BE2C (cell line): ENCODE measurements at regions not wholly inside any gene's neighbourhood (a gene's known extent, or its start where the extent isn't known, plus 50 kb on each side); places are given as distances from the start of the nearest gene placed in this dataset.

Source experiments
- DNase-seq: peaks from one replicate; pipeline ENCODE4 v3.0.0-alpha.2; 2020
- H3K27me3 ChIP-seq: fragments of 250-450 bp; sonication (Bioruptor Pico); 2 replicates; pipeline ENCODE4 v1.5.1; 2020; ENCODE audit warnings: mild to moderate bottlenecking
- H3K36me3 ChIP-seq: fragments of 250-450 bp; sonication (Bioruptor Pico); 2 replicates; pipeline ENCODE4 v1.5.1; 2020; ENCODE audit warnings: mild to moderate bottlenecking
- H3K4me1 ChIP-seq: fragments of 250-450 bp; sonication (Bioruptor Pico); 2 replicates; pipeline ENCODE4 v1.5.1; 2020
- H3K4me3 ChIP-seq: 2 replicates; pipeline ENCODE4 v1.5.1; 2011; ENCODE audit warnings: low read depth, low read length
- H3K9me3 ChIP-seq: fragments of 250-450 bp; sonication (Bioruptor Pico); 2 replicates; pipeline ENCODE4 v1.5.1; 2020
- TF ChIP-seq, protein P1 (sequence below): IDR thresholded peaks from 2 replicates; pipeline ENCODE4 v1.5.1; 2012; ENCODE audit warnings: mild to moderate bottlenecking, low read depth, low read length

DNA sequence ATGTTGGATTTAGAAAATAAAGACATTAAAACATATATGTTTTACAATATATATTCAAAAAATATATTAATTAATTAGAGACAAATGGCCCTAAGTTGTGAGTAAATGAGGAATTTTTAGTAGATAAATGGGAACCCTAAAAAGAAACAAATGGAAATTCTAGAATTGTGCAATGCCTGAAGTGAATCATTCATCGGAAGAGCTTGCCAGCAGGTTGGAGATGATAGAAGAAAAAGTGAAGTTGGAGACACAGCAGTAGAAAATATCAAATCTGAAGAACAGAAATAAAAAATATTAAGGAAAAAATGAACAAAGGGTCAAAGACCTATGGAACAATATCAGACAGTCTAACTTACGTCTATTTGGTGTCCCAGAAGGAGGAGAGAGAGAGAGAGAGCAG, 109.4 kb upstream of the NEDD9 start:
- Histone ChIP-seq H3K27me3 (no peaks in the 10 kb centered on the region), H3K36me3 (no peaks in the 10 kb centered on the region), H3K4me3 (no peak overlapping the region), H3K9me3 (no peaks in the 10 kb centered on the region), H3K4me1 (no peaks in the 10 kb centered on the region)
- TF ChIP-seq, protein P1, sequence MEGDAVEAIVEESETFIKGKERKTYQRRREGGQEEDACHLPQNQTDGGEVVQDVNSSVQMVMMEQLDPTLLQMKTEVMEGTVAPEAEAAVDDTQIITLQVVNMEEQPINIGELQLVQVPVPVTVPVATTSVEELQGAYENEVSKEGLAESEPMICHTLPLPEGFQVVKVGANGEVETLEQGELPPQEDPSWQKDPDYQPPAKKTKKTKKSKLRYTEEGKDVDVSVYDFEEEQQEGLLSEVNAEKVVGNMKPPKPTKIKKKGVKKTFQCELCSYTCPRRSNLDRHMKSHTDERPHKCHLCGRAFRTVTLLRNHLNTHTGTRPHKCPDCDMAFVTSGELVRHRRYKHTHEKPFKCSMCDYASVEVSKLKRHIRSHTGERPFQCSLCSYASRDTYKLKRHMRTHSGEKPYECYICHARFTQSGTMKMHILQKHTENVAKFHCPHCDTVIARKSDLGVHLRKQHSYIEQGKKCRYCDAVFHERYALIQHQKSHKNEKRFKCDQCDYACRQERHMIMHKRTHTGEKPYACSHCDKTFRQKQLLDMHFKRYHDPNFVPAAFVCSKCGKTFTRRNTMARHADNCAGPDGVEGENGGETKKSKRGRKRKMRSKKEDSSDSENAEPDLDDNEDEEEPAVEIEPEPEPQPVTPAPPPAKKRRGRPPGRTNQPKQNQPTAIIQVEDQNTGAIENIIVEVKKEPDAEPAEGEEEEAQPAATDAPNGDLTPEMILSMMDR: no peak
- DNase-seq: no peak

DNA sequence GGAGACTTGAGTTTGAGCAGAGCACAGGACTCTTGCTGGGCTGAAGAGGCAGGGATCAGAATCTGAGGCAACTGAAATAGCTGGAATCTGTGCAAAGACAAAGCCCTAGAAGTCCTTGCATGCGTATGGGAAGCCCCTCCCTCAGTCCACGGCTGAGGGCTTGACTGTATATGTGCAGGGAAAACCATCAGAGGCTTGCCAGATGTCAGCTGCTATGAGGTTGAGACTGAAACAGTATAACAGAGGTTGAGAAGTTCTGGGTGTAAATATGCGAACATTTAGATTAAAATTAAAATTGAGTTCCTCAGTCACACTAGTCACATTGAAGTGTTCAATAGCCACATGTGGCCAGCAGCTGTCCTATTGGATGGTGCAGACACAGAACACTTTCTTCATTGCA, 108.8 kb upstream of the NEDD9 start:
- TF ChIP-seq, protein P1: no peak
- Histone ChIP-seq H3K4me3 (no peak overlapping the region), H3K4me1 (no peaks in the 10 kb centered on the region), H3K36me3 (no peaks in the 10 kb centered on the region), H3K9me3 (no peaks in the 10 kb centered on the region), H3K27me3 (no peaks in the 10 kb centered on the region)
- no peak for DNase-seq

DNA sequence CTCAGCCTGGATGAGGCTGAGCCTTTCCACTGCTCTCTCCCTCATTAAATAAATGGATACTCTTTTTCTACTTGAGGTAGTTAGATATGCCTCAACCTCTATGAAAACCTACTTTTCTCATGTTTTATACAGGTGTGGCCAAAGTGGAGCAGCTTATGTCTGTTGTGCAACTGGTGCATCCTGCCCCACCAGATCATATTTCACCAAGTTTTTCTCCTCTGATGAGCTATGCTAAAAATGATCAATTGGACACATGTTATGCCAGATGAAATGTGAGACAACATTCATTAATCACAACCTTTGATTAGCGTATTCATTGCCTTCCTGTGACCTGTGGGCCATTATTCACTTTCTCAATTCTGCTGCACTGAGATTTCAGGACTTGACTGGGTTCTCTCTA, 106.9 kb upstream of the NEDD9 start:
- no peaks in the 10 kb centered on the region for H3K4me1 ChIP-seq
- no peaks in the 10 kb centered on the region for H3K36me3 ChIP-seq
- no peak for DNase-seq
- H3K27me3 ChIP-seq: no peaks in the 10 kb centered on the region
- TF ChIP-seq, protein P1: no peak
- H3K9me3 ChIP-seq: no peaks in the 10 kb centered on the region
- no peak overlapping the region for H3K4me3 ChIP-seq

DNA sequence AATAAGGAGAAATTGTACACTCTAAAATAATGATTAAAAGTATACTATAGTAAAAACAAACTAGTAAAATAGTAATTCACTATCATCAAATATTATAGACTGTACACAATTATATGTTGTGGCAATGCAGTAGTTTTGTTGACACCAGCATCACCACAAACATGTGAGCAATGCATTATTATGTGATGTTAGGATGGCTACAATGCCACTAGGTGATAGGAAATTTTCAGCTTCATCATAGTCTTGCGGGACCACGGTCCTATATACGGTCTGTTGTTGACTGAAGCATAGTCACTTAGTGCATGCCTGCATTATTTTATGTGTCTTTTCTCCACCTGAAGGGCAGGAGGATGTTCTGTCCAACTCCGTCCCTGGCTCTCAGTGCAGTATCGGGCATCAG, 104.8 kb upstream of the NEDD9 start:
- Histone ChIP-seq H3K4me3 (no peak overlapping the region), H3K4me1 (no peaks in the 10 kb centered on the region), H3K9me3 (no peaks in the 10 kb centered on the region), H3K27me3 (no peaks in the 10 kb centered on the region), H3K36me3 (no peaks in the 10 kb centered on the region)
- no peak for DNase-seq
- TF ChIP-seq, protein P1: no peak

DNA sequence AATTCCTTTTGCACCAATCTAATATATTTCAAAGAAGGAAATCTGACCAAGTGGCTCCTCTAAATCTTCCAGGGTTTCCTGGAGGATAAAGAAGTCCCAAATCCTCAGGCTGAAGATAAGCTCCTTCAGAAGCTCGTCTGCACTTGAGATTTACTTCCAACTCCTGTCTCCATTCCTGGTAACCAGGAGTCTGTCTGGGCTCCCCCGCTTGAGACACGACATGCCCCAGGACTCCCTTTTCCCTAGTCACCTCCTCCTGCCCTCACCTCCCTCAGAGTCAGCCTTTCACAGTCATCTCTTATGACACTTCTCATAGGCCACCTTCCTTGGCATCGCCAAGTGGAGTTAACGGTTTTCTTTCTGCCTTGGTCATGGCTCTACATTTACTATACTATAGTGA, 103.4 kb upstream of the NEDD9 start:
- no peak for DNase-seq
- Histone ChIP-seq H3K27me3 (no peaks in the 10 kb centered on the region), H3K4me1 (no peaks in the 10 kb centered on the region), H3K36me3 (no peaks in the 10 kb centered on the region), H3K9me3 (no peaks in the 10 kb centered on the region), H3K4me3 (no peak overlapping the region)
- TF ChIP-seq, protein P1: no peak

DNA sequence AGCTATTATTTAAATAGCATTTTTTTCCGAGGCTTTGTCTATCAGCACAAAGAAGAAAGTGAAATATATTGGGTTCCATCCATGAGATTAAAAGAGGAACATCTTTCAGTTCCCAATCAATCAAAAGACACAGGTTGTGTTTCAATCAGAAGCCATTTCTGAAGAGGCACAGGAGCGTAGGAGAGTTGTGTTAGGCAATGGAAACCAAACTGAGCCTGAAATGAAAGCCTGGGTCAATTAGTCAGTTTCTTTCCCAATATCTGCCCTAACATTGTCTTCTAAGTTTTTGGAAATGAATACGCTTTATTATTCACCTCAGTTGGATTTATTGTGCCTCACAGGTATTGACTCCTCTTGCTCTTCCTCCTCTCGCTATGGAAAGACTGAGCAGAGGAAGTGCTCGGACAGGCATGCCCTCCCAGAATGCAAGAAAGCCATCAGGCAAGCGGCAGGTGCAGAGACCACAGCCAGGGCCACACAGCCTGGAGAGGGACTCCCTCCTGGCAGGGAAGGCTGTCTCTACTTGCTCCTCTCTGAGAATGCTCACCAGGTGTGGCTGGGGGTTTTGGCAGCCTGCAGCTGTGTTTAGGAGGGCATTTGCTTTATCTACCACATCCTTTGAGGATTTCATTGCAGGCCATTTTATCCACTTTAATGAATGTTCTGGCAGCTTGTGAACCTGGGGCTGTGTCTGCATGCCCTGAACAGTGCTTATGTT, 100.8 kb upstream of the NEDD9 start:
- Histone ChIP-seq H3K36me3 (no peaks in the 10 kb centered on the region), H3K4me3 (no peak overlapping the region), H3K9me3 (no peaks in the 10 kb centered on the region), H3K27me3 (no peaks in the 10 kb centered on the region), H3K4me1 (no peaks in the 10 kb centered on the region)
- no peak for DNase-seq
- TF ChIP-seq, protein P1: no peak
